ENCODE measurements at regions not wholly inside any gene's neighbourhood (a gene's known extent, or its start where the extent isn't known, plus 50 kb on each side); places are given as distances from the start of the nearest gene placed in this dataset.

DNA sequence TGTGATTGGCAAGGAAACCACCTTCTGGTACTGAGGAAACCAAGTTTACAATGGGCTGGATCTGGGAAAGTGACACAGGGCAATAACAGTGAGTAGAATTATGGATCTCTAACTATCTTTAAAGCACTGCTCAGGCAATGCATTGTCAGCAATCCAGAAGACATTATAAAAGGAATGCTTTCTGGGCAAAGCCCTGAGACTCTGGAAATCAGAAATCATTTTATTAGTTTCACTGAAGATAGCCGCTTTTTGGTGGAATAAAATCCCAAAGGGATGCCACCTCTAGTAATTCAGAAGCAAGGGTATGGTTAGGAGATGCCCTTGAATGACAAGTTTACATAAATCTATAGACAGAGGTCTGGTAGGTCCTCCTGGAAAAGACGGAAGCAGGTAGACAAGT, 211.1 kb downstream of the DMRT2 start:
- ChIA-PET POLR2A (no interaction called here), CTCF (no interaction called here)
- Mint-ChIP-seq H3K27me3 (no peaks in the 10 kb centered on the region), H3K27ac (no peak overlapping the region), H3K9me3 (no peaks in the 10 kb centered on the region), H3K36me3 (ENCODE audit: low read depth) (no peaks in the 10 kb centered on the region), H3K4me3 (no peak overlapping the region), H3K4me1 (ENCODE audit: low read depth) (no peaks in the 10 kb centered on the region)
- DNase-seq (no peak), ATAC-seq (ENCODE audit: poor library complexity) (no peak)
- H3K9me3 ChIP-seq (ENCODE audit: control insufficient read depth in 1 of 2, insufficient read depth in 1 of 2, low read length in 2 of 2), result no peaks in the 10 kb centered on the region
- no peak overlapping the region for H3K27ac ChIP-seq (ENCODE audit: low read depth in 1 of 2, low read length in 2 of 2)
- intact Hi-C loops (cut with DNase I, micrococcal nuclease), result no loop called here
- no peaks in the 10 kb centered on the region for H3K4me1 ChIP-seq (ENCODE audit: insufficient read depth, low read length)
- TF ChIP-seq, protein P1, sequence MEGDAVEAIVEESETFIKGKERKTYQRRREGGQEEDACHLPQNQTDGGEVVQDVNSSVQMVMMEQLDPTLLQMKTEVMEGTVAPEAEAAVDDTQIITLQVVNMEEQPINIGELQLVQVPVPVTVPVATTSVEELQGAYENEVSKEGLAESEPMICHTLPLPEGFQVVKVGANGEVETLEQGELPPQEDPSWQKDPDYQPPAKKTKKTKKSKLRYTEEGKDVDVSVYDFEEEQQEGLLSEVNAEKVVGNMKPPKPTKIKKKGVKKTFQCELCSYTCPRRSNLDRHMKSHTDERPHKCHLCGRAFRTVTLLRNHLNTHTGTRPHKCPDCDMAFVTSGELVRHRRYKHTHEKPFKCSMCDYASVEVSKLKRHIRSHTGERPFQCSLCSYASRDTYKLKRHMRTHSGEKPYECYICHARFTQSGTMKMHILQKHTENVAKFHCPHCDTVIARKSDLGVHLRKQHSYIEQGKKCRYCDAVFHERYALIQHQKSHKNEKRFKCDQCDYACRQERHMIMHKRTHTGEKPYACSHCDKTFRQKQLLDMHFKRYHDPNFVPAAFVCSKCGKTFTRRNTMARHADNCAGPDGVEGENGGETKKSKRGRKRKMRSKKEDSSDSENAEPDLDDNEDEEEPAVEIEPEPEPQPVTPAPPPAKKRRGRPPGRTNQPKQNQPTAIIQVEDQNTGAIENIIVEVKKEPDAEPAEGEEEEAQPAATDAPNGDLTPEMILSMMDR (IDR thresholded peaks at IDR 0.05), result no peak
- no peaks in the 10 kb centered on the region for H3K27me3 ChIP-seq (ENCODE audit: control insufficient read depth in 1 of 2, insufficient read depth in 2 of 2, low read length in 2 of 2)
- H3K36me3 ChIP-seq (ENCODE audit: insufficient read depth, low read length), result no peaks in the 10 kb centered on the region
- no peak overlapping the region for H3K4me3 ChIP-seq (ENCODE audit: low read length)

DNA sequence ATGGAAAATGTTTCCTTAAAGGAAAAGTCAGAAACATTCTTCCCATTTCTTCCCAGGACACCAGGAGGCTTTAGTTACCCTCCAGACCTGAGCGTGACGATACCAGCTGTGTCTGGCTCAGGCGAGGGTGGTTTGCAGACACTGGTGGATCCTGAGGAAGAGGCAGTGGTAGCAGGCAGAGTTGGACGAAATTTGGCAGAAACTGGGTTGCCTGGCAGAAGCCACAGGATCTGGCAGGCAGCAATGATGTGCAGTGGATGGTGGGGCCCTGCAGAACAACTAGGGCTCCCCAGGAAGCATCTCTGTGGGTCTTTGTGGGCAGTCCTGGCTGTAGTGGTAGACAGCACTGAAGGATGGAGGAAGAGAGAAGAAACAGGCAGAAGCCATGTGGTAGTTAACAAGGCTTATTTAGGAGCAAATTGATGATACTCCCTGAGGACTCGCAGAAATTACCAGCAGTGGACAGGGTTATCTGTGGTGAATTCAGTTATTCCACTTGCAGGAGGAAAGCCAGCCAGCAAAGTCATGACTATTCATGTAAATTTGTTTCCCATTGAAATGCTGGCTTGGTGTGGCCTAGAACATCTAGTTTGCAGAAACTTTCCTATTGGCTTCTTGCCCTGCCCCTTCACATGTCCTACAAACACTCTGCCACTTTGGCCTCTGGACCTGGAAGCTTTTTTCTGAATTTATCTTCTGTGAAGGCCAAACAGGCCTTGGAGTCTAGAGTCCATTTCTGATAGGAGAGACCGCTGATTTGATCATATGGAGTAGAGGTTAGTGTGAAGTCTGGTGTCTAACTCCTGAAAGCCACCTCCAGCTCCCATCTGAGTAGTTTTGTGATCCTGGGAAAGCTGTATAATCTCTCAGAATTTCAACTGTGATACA, 212.0 kb downstream of the DMRT2 start:
- Histone ChIP-seq H3K27me3 (ENCODE audit: control insufficient read depth in 1 of 2, insufficient read depth in 2 of 2, low read length in 2 of 2) (no peaks in the 10 kb centered on the region), H3K36me3 (ENCODE audit: insufficient read depth, low read length) (no peaks in the 10 kb centered on the region), H3K27ac (ENCODE audit: low read depth in 1 of 2, low read length in 2 of 2) (no peak overlapping the region), H3K9me3 (ENCODE audit: control insufficient read depth in 1 of 2, insufficient read depth in 1 of 2, low read length in 2 of 2) (no peaks in the 10 kb centered on the region), H3K4me3 (ENCODE audit: low read length) (no peak overlapping the region), H3K4me1 (ENCODE audit: insufficient read depth, low read length) (no peaks in the 10 kb centered on the region)
- no peak overlapping the region for H3K4me3 Mint-ChIP-seq
- DNase-seq (no peak), ATAC-seq (ENCODE audit: poor library complexity) (no peak)
- intact Hi-C loops (cut with DNase I, micrococcal nuclease), result no loop called here
- H3K27me3 Mint-ChIP-seq, result no peaks in the 10 kb centered on the region
- no peaks in the 10 kb centered on the region for H3K9me3 Mint-ChIP-seq
- ChIA-PET POLR2A (no interaction called here), CTCF (no interaction called here)
- TF ChIP-seq, protein P1 (IDR thresholded peaks at IDR 0.05), result no peak
- H3K4me1 Mint-ChIP-seq (ENCODE audit: low read depth), result no peaks in the 10 kb centered on the region
- H3K27ac Mint-ChIP-seq, result no peak overlapping the region
- H3K36me3 Mint-ChIP-seq (ENCODE audit: low read depth), result no peaks in the 10 kb centered on the region

DNA sequence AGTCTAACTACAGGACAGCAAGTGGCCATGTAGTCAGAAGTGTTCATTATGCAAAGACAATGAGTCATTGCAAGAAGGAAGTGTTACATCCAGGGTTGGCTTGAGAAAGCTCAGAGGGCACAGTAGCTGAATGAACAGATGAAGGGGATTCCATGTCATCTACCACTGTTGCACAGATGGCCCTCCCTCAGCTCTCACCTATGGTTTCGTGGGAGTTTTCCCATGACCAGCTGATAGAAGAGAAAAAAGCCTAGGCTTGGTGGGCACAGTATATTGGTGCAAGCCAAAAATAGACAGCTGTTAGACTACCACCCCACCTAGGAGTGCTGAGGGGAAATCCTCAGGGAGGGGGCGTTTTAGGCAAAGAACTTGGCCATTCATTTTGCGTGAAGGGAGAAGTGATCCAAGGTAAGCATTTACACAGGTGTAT, 217.0 kb downstream of the DMRT2 start:
- Mint-ChIP-seq H3K4me3 (no peak overlapping the region), H3K27ac (no peak overlapping the region), H3K27me3 (no peaks in the 10 kb centered on the region), H3K9me3 (no peaks in the 10 kb centered on the region), H3K4me1 (ENCODE audit: low read depth) (no peaks in the 10 kb centered on the region), H3K36me3 (ENCODE audit: low read depth) (no peaks in the 10 kb centered on the region)
- CTCF ChIA-PET, result no interaction called here
- POLR2A ChIA-PET, result no interaction called here
- DNase-seq, result no peak
- Histone ChIP-seq H3K4me3 (ENCODE audit: low read length) (no peak overlapping the region), H3K27ac (ENCODE audit: low read depth in 1 of 2, low read length in 2 of 2) (no peak overlapping the region), H3K9me3 (ENCODE audit: control insufficient read depth in 1 of 2, insufficient read depth in 1 of 2, low read length in 2 of 2) (peaks cover 0 to 7% of the 10 kb centered on the region in 2 experiments), H3K36me3 (ENCODE audit: insufficient read depth, low read length) (no peaks in the 10 kb centered on the region), H3K4me1 (ENCODE audit: insufficient read depth, low read length) (no peaks in the 10 kb centered on the region), H3K27me3 (ENCODE audit: control insufficient read depth in 1 of 2, insufficient read depth in 2 of 2, low read length in 2 of 2) (no peaks in the 10 kb centered on the region)
- intact Hi-C loops (cut with DNase I, micrococcal nuclease), result no loop called here
- ATAC-seq (ENCODE audit: poor library complexity), result no peak
- TF ChIP-seq, protein P1 (IDR thresholded peaks at IDR 0.05), result no peak
